ENCODE measurements at regions not wholly inside any gene's neighbourhood (a gene's known extent, or its start where the extent isn't known, plus 50 kb on each side); places are given as distances from the start of the nearest gene placed in this dataset.

DNA sequence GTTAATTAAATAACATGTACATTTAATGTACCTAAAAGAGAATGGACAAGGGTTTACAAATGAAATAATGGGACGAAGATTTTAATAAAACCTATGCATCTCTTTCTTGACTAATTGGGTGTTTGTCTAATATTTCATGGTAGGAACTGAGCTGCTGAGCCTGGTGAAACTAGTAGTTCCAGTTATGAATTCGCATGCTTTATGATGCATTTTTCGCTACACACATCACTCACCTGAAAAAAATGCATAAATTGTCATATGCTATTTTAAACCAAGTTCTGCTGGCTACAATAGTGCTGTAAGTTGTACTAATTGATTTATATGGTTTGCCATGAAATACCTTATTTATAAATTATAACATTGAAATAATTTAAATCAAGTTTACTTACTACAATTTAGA, 806.8 kb upstream of the SLITRK5 start:
- TF ChIP-seq TAF1 (IDR thresholded peaks at IDR 0.05; ENCODE audit: borderline replicate concordance, insufficient read depth, low read length) (no peak), SIN3A (IDR thresholded peaks at IDR 0.05; ENCODE audit: borderline replicate concordance, insufficient read depth, low read length) (no peak), POLR2AphosphoS5 (IDR thresholded peaks at IDR 0.05; ENCODE audit: low read depth, low read length) (no peak), FOXP2 (optimal IDR thresholded peaks at IDR 0.05; ENCODE audit: borderline replicate concordance, extremely low read depth, extremely low read length, insufficient read depth) (no peak)
- TF ChIP-seq, protein P1, sequence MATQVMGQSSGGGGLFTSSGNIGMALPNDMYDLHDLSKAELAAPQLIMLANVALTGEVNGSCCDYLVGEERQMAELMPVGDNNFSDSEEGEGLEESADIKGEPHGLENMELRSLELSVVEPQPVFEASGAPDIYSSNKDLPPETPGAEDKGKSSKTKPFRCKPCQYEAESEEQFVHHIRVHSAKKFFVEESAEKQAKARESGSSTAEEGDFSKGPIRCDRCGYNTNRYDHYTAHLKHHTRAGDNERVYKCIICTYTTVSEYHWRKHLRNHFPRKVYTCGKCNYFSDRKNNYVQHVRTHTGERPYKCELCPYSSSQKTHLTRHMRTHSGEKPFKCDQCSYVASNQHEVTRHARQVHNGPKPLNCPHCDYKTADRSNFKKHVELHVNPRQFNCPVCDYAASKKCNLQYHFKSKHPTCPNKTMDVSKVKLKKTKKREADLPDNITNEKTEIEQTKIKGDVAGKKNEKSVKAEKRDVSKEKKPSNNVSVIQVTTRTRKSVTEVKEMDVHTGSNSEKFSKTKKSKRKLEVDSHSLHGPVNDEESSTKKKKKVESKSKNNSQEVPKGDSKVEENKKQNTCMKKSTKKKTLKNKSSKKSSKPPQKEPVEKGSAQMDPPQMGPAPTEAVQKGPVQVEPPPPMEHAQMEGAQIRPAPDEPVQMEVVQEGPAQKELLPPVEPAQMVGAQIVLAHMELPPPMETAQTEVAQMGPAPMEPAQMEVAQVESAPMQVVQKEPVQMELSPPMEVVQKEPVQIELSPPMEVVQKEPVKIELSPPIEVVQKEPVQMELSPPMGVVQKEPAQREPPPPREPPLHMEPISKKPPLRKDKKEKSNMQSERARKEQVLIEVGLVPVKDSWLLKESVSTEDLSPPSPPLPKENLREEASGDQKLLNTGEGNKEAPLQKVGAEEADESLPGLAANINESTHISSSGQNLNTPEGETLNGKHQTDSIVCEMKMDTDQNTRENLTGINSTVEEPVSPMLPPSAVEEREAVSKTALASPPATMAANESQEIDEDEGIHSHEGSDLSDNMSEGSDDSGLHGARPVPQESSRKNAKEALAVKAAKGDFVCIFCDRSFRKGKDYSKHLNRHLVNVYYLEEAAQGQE (IDR thresholded peaks at IDR 0.05; ENCODE audit: insufficient read depth in 1 of 2, low read depth in 2 of 2, low read length in 2 of 2) = no peak

DNA sequence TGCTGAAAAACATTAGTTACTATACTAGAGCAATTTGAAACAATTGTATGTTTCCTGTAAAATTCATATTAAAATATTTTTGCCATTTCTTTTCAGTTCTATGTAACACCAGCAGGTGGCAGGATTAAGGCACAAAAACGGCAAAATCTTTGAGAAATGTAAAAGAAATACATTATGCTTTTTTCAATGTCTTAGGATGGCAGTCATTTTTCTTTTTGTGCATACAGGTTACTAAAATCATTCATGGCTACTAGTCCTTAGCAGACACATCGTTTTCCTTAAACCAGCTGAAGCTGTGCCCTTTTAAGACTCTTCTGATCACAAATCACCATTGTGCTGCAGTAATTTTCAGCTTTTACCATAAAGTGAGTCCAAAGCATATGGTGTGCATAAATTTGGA, 800.7 kb upstream of the SLITRK5 start:
- TF ChIP-seq SIN3A (IDR thresholded peaks at IDR 0.05; ENCODE audit: borderline replicate concordance, insufficient read depth, low read length) (no peak), FOXP2 (optimal IDR thresholded peaks at IDR 0.05; ENCODE audit: borderline replicate concordance, extremely low read depth, extremely low read length, insufficient read depth) (no peak), TAF1 (IDR thresholded peaks at IDR 0.05; ENCODE audit: borderline replicate concordance, insufficient read depth, low read length) (no peak)
- TF ChIP-seq, protein P1 (IDR thresholded peaks at IDR 0.05; ENCODE audit: insufficient read depth in 1 of 2, low read depth in 2 of 2, low read length in 2 of 2) = no peak

DNA sequence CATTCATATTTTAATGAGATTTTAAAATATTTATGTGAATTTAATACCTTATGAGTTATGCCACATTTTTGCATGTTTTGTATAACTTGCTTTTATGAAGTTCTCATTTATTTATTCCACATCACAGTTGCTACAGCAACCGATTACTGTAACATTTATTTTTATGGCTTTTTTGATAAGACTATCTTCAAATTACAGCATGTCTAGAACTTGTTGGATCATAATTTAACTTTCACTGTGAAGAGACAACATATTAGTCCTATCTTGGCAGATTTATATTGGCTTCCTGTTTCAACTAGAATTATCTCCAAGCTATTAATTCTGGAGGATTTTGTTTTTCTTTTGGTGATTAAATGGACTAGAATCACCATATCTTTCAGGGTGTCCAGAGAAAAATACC, 793.7 kb upstream of the SLITRK5 start:
- TF ChIP-seq TAF1 (IDR thresholded peaks at IDR 0.05; ENCODE audit: borderline replicate concordance, insufficient read depth, low read length) (no peak), FOXP2 (optimal IDR thresholded peaks at IDR 0.05; ENCODE audit: borderline replicate concordance, extremely low read depth, extremely low read length, insufficient read depth) (no peak), POLR2AphosphoS5 (IDR thresholded peaks at IDR 0.05; ENCODE audit: low read depth, low read length) (no peak), SIN3A (IDR thresholded peaks at IDR 0.05; ENCODE audit: borderline replicate concordance, insufficient read depth, low read length) (no peak)
- TF ChIP-seq, protein P1 (IDR thresholded peaks at IDR 0.05; ENCODE audit: insufficient read depth in 1 of 2, low read depth in 2 of 2, low read length in 2 of 2) = no peak

DNA sequence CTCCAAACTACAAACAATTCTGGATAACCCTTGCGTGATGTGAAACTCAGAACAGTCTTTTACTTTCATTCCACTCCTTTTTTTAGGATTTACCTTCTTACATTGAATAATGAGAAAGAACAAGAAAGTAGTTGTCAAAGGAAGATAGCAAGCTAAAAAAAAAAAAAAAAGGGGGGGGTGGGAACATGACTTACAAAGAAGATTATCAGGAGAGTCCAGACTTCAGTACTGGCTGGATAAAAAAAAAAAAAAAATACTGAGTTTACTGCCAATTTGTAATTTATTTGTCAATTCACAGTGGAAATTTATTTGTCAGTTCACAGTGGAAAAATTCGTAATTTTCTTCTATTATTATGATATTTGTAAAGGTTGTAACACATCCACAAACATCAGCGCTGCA, 792.4 kb upstream of the SLITRK5 start:
- TF ChIP-seq POLR2AphosphoS5 (IDR thresholded peaks at IDR 0.05; ENCODE audit: low read depth, low read length) (no peak), FOXP2 (optimal IDR thresholded peaks at IDR 0.05; ENCODE audit: borderline replicate concordance, extremely low read depth, extremely low read length, insufficient read depth) (no peak), TAF1 (IDR thresholded peaks at IDR 0.05; ENCODE audit: borderline replicate concordance, insufficient read depth, low read length) (no peak), SIN3A (IDR thresholded peaks at IDR 0.05; ENCODE audit: borderline replicate concordance, insufficient read depth, low read length) (no peak)
- TF ChIP-seq, protein P1 (IDR thresholded peaks at IDR 0.05; ENCODE audit: insufficient read depth in 1 of 2, low read depth in 2 of 2, low read length in 2 of 2) = no peak

- TF ChIP-seq, protein P1 (IDR thresholded peaks at IDR 0.05; ENCODE audit: insufficient read depth in 1 of 2, low read depth in 2 of 2, low read length in 2 of 2) = no peak
- TF ChIP-seq SIN3A (IDR thresholded peaks at IDR 0.05; ENCODE audit: borderline replicate concordance, insufficient read depth, low read length) = no peak
- TF ChIP-seq POLR2AphosphoS5 (IDR thresholded peaks at IDR 0.05; ENCODE audit: low read depth, low read length) = no peak
- TF ChIP-seq TAF1 (IDR thresholded peaks at IDR 0.05; ENCODE audit: borderline replicate concordance, insufficient read depth, low read length) = no peak
- no peak for TF ChIP-seq FOXP2 (optimal IDR thresholded peaks at IDR 0.05; ENCODE audit: borderline replicate concordance, extremely low read depth, extremely low read length, insufficient read depth)
Measured at GRCh38 chr13:86881390-86881789, 789.8 kb upstream of the SLITRK5 start.
